ENCODE measurements at regions not wholly inside any gene's neighbourhood (a gene's known extent, or its start where the extent isn't known, plus 50 kb on each side); places are given as distances from the start of the nearest gene placed in this dataset.

DNA sequence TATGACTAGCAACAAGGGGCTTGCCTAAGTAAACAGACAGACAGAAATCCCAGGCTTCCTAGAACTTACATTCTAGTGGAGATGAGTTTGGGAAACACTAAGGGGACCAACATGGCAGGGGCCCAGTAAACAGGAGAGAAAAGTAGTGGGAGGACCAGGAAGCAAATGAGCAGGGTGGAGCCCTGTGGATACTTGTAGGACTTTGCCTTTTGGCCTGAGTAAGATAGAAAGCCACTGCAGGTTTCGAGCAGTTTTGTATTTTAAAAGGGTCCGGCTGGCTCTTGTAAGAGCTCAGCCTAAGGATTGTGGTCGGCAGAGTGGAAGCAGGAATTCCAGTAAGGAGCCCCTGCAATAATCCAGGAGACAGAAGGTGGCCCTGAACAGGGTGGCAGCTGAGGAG is 125.5 kb downstream of the MAP3K7 start:
- TF ChIP-seq, protein P1, sequence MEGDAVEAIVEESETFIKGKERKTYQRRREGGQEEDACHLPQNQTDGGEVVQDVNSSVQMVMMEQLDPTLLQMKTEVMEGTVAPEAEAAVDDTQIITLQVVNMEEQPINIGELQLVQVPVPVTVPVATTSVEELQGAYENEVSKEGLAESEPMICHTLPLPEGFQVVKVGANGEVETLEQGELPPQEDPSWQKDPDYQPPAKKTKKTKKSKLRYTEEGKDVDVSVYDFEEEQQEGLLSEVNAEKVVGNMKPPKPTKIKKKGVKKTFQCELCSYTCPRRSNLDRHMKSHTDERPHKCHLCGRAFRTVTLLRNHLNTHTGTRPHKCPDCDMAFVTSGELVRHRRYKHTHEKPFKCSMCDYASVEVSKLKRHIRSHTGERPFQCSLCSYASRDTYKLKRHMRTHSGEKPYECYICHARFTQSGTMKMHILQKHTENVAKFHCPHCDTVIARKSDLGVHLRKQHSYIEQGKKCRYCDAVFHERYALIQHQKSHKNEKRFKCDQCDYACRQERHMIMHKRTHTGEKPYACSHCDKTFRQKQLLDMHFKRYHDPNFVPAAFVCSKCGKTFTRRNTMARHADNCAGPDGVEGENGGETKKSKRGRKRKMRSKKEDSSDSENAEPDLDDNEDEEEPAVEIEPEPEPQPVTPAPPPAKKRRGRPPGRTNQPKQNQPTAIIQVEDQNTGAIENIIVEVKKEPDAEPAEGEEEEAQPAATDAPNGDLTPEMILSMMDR (conservative IDR thresholded peaks at IDR 0.05; ENCODE audit: low read length) = no peak
- no peak for TF ChIP-seq EZH2phosphoT487 (IDR thresholded peaks at IDR 0.05; ENCODE audit: borderline replicate concordance, low read depth, low read length)
